Endothelial cell of umbilical vein (primary cell): ENCODE measurements at regions not wholly inside any gene's neighbourhood (a gene's known extent, or its start where the extent isn't known, plus 50 kb on each side); places are given as distances from the start of the nearest gene placed in this dataset.

Experiments
- BruUV-seq: library from RNA; stranded (reverse); fragments of 400-500 nt; replicated peaks from 2 replicates; lab custom pipeline; 2021; lab: Mats Ljungman, UMichigan
- CTCF ChIA-PET: fragments of 300-600, 350-600 bp; sonication (Branson Sonifier 250); formaldehyde crosslinking; loops from one replicate; lab custom pipeline; 2021; ENCODE audit warnings: antibody characterized with exemption, inconsistent platforms; lab: Charles Lee
- POLR2A ChIA-PET: fragments of 300-600, 350-600 bp; sonication (Branson Sonifier 250); formaldehyde crosslinking; loops from one replicate; lab custom pipeline; 2021; ENCODE audit warnings: antibody characterized with exemption, inconsistent platforms; lab: Charles Lee
- DNase-seq: peaks from one replicate; pipeline ENCODE4 v3.0.0-alpha.2; 2011; ENCODE audit warnings: low read depth, low spot score
- FAIRE-seq: peaks from 2 replicates; lab custom pipeline; 2011; peaks lifted over from hg19 to GRCh38; lab: Jason Lieb, UNC
- H2AFZ ChIP-seq: 2 replicates; pipeline ENCODE4 v1.6.0; 2012; ENCODE audit warnings: low read depth, low read length, control low read depth, inconsistent platforms
- H3K27ac ChIP-seq: 2 replicates; pipeline ENCODE4 v1.5.1; 2011; ENCODE audit warnings: low read depth, mild to moderate bottlenecking, control low read depth, low read length, moderate library complexity; ENCODE audit not compliant: insufficient read depth
- H3K27me3 ChIP-seq, 2 experiments: 2 replicates each; pipeline versions ENCODE4 v1.6.0 to v1.6.1; 2011; ENCODE audit warnings: low read length in 2 of 2, mixed read lengths in 1 of 2; ENCODE audit not compliant: control insufficient read depth in 2 of 2, insufficient read depth in 2 of 2
- H3K36me3 ChIP-seq, 2 experiments: 2 replicates in 1 of 2; 3 replicates in 1 of 2; pipeline ENCODE4 v1.5.1; 2011; ENCODE audit warnings: low read length in 2 of 2, mild to moderate bottlenecking in 1 of 2, moderate library complexity in 1 of 2; ENCODE audit not compliant: control insufficient read depth in 2 of 2, insufficient read depth in 2 of 2; ENCODE audit errors: extremely low read depth in 1 of 2
- H3K4me1 ChIP-seq: 3 replicates; pipeline ENCODE4 v1.5.1; 2011; ENCODE audit warnings: mild to moderate bottlenecking, low read length; ENCODE audit not compliant: control insufficient read depth, insufficient read depth; ENCODE audit errors: extremely low read depth
- H3K4me2 ChIP-seq: 2 replicates; pipeline ENCODE4 v1.6.1; 2011; ENCODE audit warnings: low read length, control low read depth, mixed read lengths; ENCODE audit not compliant: insufficient read depth
- H3K4me3 ChIP-seq, 3 experiments: fragments of 200-600 bp in 1 of 3; sonication (generic), shearing (Covaris generic) in 1 of 3; replicated peaks in 1 of 3; 2 replicates each; pipeline ENCODE4 v1.5.1; 2011 to 2016; ENCODE audit warnings: control low read depth in 3 of 3, low read length in 3 of 3, mild to moderate bottlenecking in 2 of 3, inconsistent platforms in 1 of 3, low read depth in 1 of 3, moderate library complexity in 1 of 3; ENCODE audit not compliant: insufficient read depth in 1 of 3
- H3K79me2 ChIP-seq: 2 replicates; pipeline ENCODE4 v1.6.0; 2012; ENCODE audit warnings: low read length, inconsistent platforms; ENCODE audit not compliant: control insufficient read depth, insufficient read depth
- H3K9ac ChIP-seq: replicated peaks from 2 replicates; pipeline ENCODE3; 2011; ENCODE audit warnings: low read length, control low read depth; ENCODE audit not compliant: insufficient read depth; ENCODE audit errors: extremely low read depth
- H3K9me1 ChIP-seq: replicated peaks from 3 replicates; pipeline ENCODE4 v1.6.0; 2011; ENCODE audit warnings: mild to moderate bottlenecking, low read length; ENCODE audit not compliant: control insufficient read depth, insufficient read depth; ENCODE audit errors: extremely low read depth
- H3K9me3 ChIP-seq: replicated peaks from 2 replicates; pipeline ENCODE4 v1.5.1; 2012; ENCODE audit warnings: low read length, inconsistent platforms; ENCODE audit not compliant: control insufficient read depth, insufficient read depth
- H4K20me1 ChIP-seq: replicated peaks from 2 replicates; pipeline ENCODE3; 2011; ENCODE audit warnings: mild to moderate bottlenecking, low read length; ENCODE audit not compliant: control insufficient read depth, insufficient read depth; ENCODE audit errors: extremely low read depth
- CTCF ChIP-seq, 2 donors: IDR thresholded peaks; 1 replicate in 1 of 2; 2 replicates in 1 of 2; pipeline ENCODE4 v1.5.1; 2011; ENCODE audit warnings: low read length in 2 of 2, mild to moderate bottlenecking in 2 of 2, moderate library complexity in 2 of 2, control low read depth in 1 of 2, inconsistent platforms in 1 of 2, low read depth in 1 of 2; ENCODE audit not compliant: insufficient read depth in 1 of 2; ENCODE audit errors: extremely low read depth in 1 of 2
- EZH2 ChIP-seq: IDR thresholded peaks from 2 replicates; pipeline ENCODE4 v1.6.1; 2012; ENCODE audit warnings: borderline replicate concordance, low read depth, mild to moderate bottlenecking, moderate library complexity, low read length, inconsistent platforms; ENCODE audit not compliant: severe bottlenecking
- FOS ChIP-seq: IDR thresholded peaks from 2 replicates; pipeline ENCODE4 v1.6.1; 2011; ENCODE audit warnings: mild to moderate bottlenecking, low read length, moderate library complexity, borderline replicate concordance; ENCODE audit not compliant: insufficient read depth
- GATA2 ChIP-seq: IDR thresholded peaks from 2 replicates; pipeline ENCODE4 v1.7.0; 2011; ENCODE audit warnings: low read depth, mild to moderate bottlenecking, moderate library complexity, mixed read lengths, low read length; ENCODE audit not compliant: insufficient read length, insufficient read depth
- JUN ChIP-seq: IDR thresholded peaks from 2 replicates; pipeline ENCODE4 v1.6.1; 2011; ENCODE audit warnings: borderline replicate concordance, low read depth; ENCODE audit not compliant: insufficient read length, insufficient read depth
- MAX ChIP-seq: IDR thresholded peaks from 2 replicates; pipeline ENCODE4 v1.6.1; 2011; ENCODE audit not compliant: insufficient read depth, insufficient read length
- MYC ChIP-seq: IDR thresholded peaks from one replicate; pipeline ENCODE4 v1.6.1; 2011; ENCODE audit warnings: mild to moderate bottlenecking, low read depth, low read length
- POLR2A ChIP-seq: IDR thresholded peaks from 2 replicates; pipeline ENCODE4 v1.6.1; 2012; ENCODE audit warnings: low read depth, mild to moderate bottlenecking, control low read depth, low read length
- POLR2AphosphoS5 ChIP-seq: IDR thresholded peaks from 2 replicates; pipeline ENCODE4 v1.6.1; 2012; ENCODE audit warnings: low read depth, mild to moderate bottlenecking, control low read depth, low read length, moderate library complexity; ENCODE audit not compliant: insufficient read depth
- dilution Hi-C: fragments of 300-500 bp; cut with MboI; formaldehyde crosslinking; loops from one replicate; pipeline ENCODE4 v1.15.0; 2019; ENCODE audit warnings: low sequenced_read_pairs; ENCODE audit not compliant: extremely low pct_ligation_motif_present
- intact Hi-C: fragments of 100-400 bp; cut with micrococcal nuclease; formaldehyde crosslinking; loops from one replicate; pipeline ENCODE4 v1.10.0; 2022

- TF ChIP-seq MAX = no peak
- no peak for TF ChIP-seq POLR2AphosphoS5
- no peak for TF ChIP-seq CTCF (IDR thresholded peaks at IDR 0.05; ENCODE audit: extremely low read depth in 1 of 2, insufficient read depth in 1 of 2, low read depth in 1 of 2, low read length in 2 of 2)
- TF ChIP-seq POLR2A = no peak
- TF ChIP-seq JUN = no peak
- no peak for TF ChIP-seq EZH2
- no peak for TF ChIP-seq GATA2
- no peak for TF ChIP-seq FOS
- no peak for TF ChIP-seq MYC
- H3K9me1 ChIP-seq = no peaks in the 10 kb centered on the region
- H3K4me1 ChIP-seq = no peaks in the 10 kb centered on the region
- ChIA-PET CTCF (no interaction called here), POLR2A (no interaction called here)
- H3K36me3 ChIP-seq = no peaks in the 10 kb centered on the region
- no peaks in the 10 kb centered on the region for H3K9me3 ChIP-seq
- no peaks in the 10 kb centered on the region for H4K20me1 ChIP-seq
- dilution Hi-C loops = no loop called here
- no peak overlapping the region for H3K4me2 ChIP-seq
- H3K27ac ChIP-seq = no peak overlapping the region
- H3K79me2 ChIP-seq = no peaks in the 10 kb centered on the region
- FAIRE-seq = no peak
- intact Hi-C loops = no loop called here
- H3K9ac ChIP-seq = no peak overlapping the region
- BruUV-seq = no TSS peak
- no peaks in the 10 kb centered on the region for H3K27me3 ChIP-seq
- DNase-seq = no peak
- H2AFZ ChIP-seq = no peak overlapping the region
- H3K4me3 ChIP-seq = no peak overlapping the region
These were observed 480.5 kb downstream of the EBF1 start for GRCh38 chr5:158619083-158619788.
